Type B pancreatic cell (in vitro differentiated cells): ENCODE measurements at regions not wholly inside any gene's neighbourhood (a gene's known extent, or its start where the extent isn't known, plus 50 kb on each side); places are given as distances from the start of the nearest gene placed in this dataset.
"Not testable (repeated sequence)": the region's sequence is repeated elsewhere in the genome, so short reads cannot be mapped to it uniquely, and the experiment has no call there.

Experiments used
- DNase-seq: peaks from one replicate; pipeline ENCODE4 v3.0.0; 2021; ENCODE audit warnings: mixed read lengths; ENCODE audit not compliant: unreplicated experiment; ENCODE audit errors: extremely low spot score
- H3K27ac Mint-ChIP-seq: 2 replicates; pipeline ENCODE4 v1.8.0; 2021; ENCODE audit warnings: mild to moderate bottlenecking, mixed read lengths
- H3K27me3 Mint-ChIP-seq: 2 replicates; pipeline ENCODE4 v1.8.0; 2021; ENCODE audit warnings: mixed read lengths
- H3K36me3 Mint-ChIP-seq: 2 replicates; pipeline ENCODE4 v1.8.0; 2021; ENCODE audit warnings: mixed read lengths
- H3K4me1 Mint-ChIP-seq: one replicate; pipeline ENCODE4 v1.8.0; 2021; ENCODE audit warnings: mixed read lengths; ENCODE audit not compliant: unreplicated experiment
- H3K4me3 Mint-ChIP-seq: 2 replicates; pipeline ENCODE4 v1.8.0; 2021; ENCODE audit warnings: mild to moderate bottlenecking, mixed read lengths
- H3K9me3 Mint-ChIP-seq: 2 replicates; pipeline ENCODE4 v1.8.0; 2021; ENCODE audit warnings: mixed read lengths
- CTCF ChIP-seq: fragments of 200-600 bp; sonication (generic); conservative IDR thresholded peaks from 2 replicates; pipeline ENCODE4 v1.5.0; 2021; ENCODE audit warnings: antibody characterized with exemption, mild to moderate bottlenecking

GRCh38 chr2:109711230-109712122 lies 82.6 kb upstream of the RGPD5 start:
- no peak for TF ChIP-seq CTCF
- H3K9me3 Mint-ChIP-seq: no peaks in the 10 kb centered on the region
- DNase-seq: no peak
- H3K27ac Mint-ChIP-seq: no peak overlapping the region
- peaks cover 15% of the 10 kb centered on the region for H3K4me1 Mint-ChIP-seq
- H3K36me3 Mint-ChIP-seq: no peaks in the 10 kb centered on the region
- H3K4me3 Mint-ChIP-seq: no peak overlapping the region
- no peaks in the 10 kb centered on the region for H3K27me3 Mint-ChIP-seq

DNA sequence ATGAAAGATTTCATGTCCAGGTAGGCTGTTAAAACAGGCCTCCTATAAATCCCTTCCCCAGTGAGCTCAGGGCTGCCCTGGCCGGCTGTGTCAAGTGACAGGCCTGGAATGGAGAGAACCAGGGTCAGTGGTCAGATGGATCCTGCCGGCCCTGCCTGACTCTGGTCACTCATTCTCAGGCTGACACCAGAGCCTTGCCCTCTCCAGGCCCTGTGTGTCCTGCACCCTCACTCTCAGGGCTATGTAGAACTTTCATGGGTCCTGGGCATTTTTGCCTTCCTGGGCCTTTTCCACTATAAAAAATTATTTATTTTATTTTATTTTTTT lies 82.0 kb upstream of the RGPD5 start:
- H3K27ac Mint-ChIP-seq: no peak overlapping the region
- H3K36me3 Mint-ChIP-seq: no peaks in the 10 kb centered on the region

GRCh38 chr2:109712746-109713145 lies 81.4 kb upstream of the RGPD5 start:
- H3K27me3 Mint-ChIP-seq: no peaks in the 10 kb centered on the region
- no peaks in the 10 kb centered on the region for H3K9me3 Mint-ChIP-seq
- no peak overlapping the region for H3K4me3 Mint-ChIP-seq
- H3K36me3 Mint-ChIP-seq: no peaks in the 10 kb centered on the region
- H3K4me1 Mint-ChIP-seq: peaks cover 8% of the 10 kb centered on the region
- DNase-seq: no peak
- H3K27ac Mint-ChIP-seq: no peak overlapping the region
- TF ChIP-seq CTCF: no peak

More for the DNA sequence above, 82.0 kb upstream of the RGPD5 start:
- DNase-seq: no peak
- no peak for TF ChIP-seq CTCF
- Mint-ChIP-seq H3K4me3 (no peak overlapping the region), H3K27me3 (no peaks in the 10 kb centered on the region), H3K4me1 (peaks cover 13% of the 10 kb centered on the region), H3K9me3 (no peaks in the 10 kb centered on the region)

DNA sequence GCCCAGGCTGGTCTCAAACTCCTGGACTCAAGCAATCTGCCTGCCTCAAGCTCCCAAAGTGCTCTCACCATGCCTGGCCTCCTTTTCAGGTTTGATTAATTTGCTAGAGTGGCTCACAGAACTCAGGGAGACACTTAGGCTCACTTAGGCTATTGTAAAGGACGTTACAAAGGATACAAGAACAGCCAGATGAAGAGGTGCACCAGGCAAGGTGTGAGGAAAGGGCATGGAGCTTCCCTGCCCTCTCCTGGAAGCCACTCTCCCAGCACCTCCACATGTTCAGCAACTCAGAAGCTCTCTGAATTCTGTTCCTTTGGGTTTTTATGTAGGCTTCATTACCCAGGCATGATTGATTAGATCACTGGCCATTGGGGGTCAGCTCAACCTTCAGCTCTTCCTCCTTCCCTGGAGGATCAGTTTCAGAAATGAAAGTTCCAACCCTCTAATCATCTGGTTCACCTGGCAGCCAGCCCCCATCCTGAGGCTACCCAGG lies 78.7 kb upstream of the RGPD5 start:
- TF ChIP-seq CTCF: peak; percentile 50
- Mint-ChIP-seq H3K27ac (no peak overlapping the region), H3K4me1 (peaks cover 10% of the 10 kb centered on the region), H3K27me3 (no peaks in the 10 kb centered on the region), H3K4me3 (no peak overlapping the region), H3K9me3 (peaks cover 4% of the 10 kb centered on the region), H3K36me3 (no peaks in the 10 kb centered on the region)
- DNase-seq: peak; percentile 42

DNA sequence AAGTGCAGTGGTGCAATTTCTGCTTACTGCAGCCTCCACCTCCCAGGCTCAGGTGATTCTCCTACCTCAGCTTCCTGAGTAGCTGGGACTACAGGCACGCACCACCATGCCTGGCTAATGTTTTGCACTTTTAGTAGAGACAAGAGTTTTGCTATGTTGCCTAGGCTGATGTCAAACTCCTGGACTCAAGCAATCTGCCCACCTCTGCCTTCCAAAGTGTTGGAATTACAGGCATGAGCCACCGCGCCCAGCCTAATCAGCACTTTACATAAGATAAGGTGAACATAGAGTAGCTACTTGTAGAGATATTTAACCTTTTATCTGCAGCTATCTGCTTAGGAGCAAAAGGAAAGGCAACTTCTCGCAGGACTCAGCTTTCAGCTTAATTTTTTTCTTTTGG lies 77.5 kb upstream of the RGPD5 start:
- peaks cover 15% of the 10 kb centered on the region for H3K4me1 Mint-ChIP-seq
- peak; percentile 47 for DNase-seq
- H3K27me3 Mint-ChIP-seq, H3K27ac Mint-ChIP-seq, H3K36me3 Mint-ChIP-seq, H3K9me3 Mint-ChIP-seq, H3K4me3 Mint-ChIP-seq: not testable (repeated sequence)

- H3K9me3 Mint-ChIP-seq: peaks cover 4% of the 10 kb centered on the region
- H3K4me3 Mint-ChIP-seq: no peak overlapping the region
- no peaks in the 10 kb centered on the region for H3K36me3 Mint-ChIP-seq
- H3K27ac Mint-ChIP-seq: no peak overlapping the region
- H3K27me3 Mint-ChIP-seq: no peaks in the 10 kb centered on the region
- TF ChIP-seq CTCF: no peak
- peaks cover 11% of the 10 kb centered on the region for H3K4me1 Mint-ChIP-seq
- DNase-seq: no peak
Measured at GRCh38 chr2:109718139-109718538, 76.0 kb upstream of the RGPD5 start.
